Spleen (tissue), 11 donors: ENCODE measurements at regions not wholly inside any gene's neighbourhood (a gene's known extent, or its start where the extent isn't known, plus 50 kb on each side); places are given as distances from the start of the nearest gene placed in this dataset.

ENCODE experiments used
- DNase-seq: peaks from one replicate; pipeline ENCODE4 v3.0.0-alpha.2; 2020
- H3K27ac ChIP-seq, 8 donors: fragments of 200-600 bp; sonication (generic) in 7 of 8; 1 replicate in 4 of 8; 2 replicates in 4 of 8; pipeline versions ENCODE4 v1.5.0 to v1.8.0; 2016 to 2021; ENCODE audit warnings: inconsistent platforms in 4 of 8, mild to moderate bottlenecking in 4 of 8, moderate library complexity in 1 of 8
- H3K27me3 ChIP-seq, 7 donors: fragments of 200-600 bp; sonication (generic) in 6 of 7; replicated peaks in 1 of 7; 1 replicate in 4 of 7; 2 replicates in 3 of 7; pipeline versions ENCODE4 v1.5.0 to v1.8.0; 2016 to 2021; ENCODE audit warnings: inconsistent platforms in 3 of 7, mild to moderate bottlenecking in 1 of 7
- H3K36me3 ChIP-seq, 6 donors: fragments of 200-600 bp; sonication (generic) in 5 of 6; 1 replicate in 4 of 6; 2 replicates in 2 of 6; pipeline versions ENCODE4 v1.5.0 to v1.8.0; 2016 to 2021; ENCODE audit warnings: inconsistent platforms in 2 of 6
- H3K4me1 ChIP-seq, 6 donors: fragments of 200-600 bp; sonication (generic) in 5 of 6; 1 replicate in 3 of 6; 2 replicates in 3 of 6; pipeline versions ENCODE4 v1.5.0 to v1.8.0; 2016 to 2021; ENCODE audit warnings: inconsistent platforms in 3 of 6
- H3K4me3 ChIP-seq, 8 donors: fragments of 200-600 bp; sonication (generic) in 7 of 8; 1 replicate in 4 of 8; 2 replicates in 4 of 8; pipeline versions ENCODE4 v1.5.0 to v1.8.0; 2016 to 2021; ENCODE audit warnings: inconsistent platforms in 4 of 8, mild to moderate bottlenecking in 4 of 8, moderate library complexity in 2 of 8
- H3K9me3 ChIP-seq, 8 donors: fragments of 200-600 bp; sonication (generic) in 7 of 8; 1 replicate in 4 of 8; 2 replicates in 4 of 8; pipeline versions ENCODE4 v1.5.0 to v1.8.0; 2016 to 2021; ENCODE audit warnings: inconsistent platforms in 4 of 8
- POLR2A ChIP-seq, 3 donors: fragments of 450-650 bp; IDR thresholded peaks; one replicate each; pipeline ENCODE4 v1.5.1; 2017; ENCODE audit warnings: antibody characterized with exemption in 3 of 3, mild to moderate bottlenecking in 1 of 3
- POLR2AphosphoS5 ChIP-seq, 3 donors: sonication (generic); formaldehyde crosslinking; IDR thresholded peaks; one replicate each; pipeline ENCODE4 v1.5.1; 2017; ENCODE audit warnings: antibody characterized with exemption in 3 of 3
- WGBS, 5 donors: extraction: QIAGEN DNeasy Blood & Tissue Kit in 3 of 5; methylation state at CpG; one replicate each; pipeline versions ENCODE4 v1.1.5 to v1.1.7; 2013 to 2018; 5-methylcytosine and 5-hydroxymethylcytosine counted together
- intact Hi-C: fragments of 100-400 bp; cut with DNase I; formaldehyde crosslinking; loops from one replicate; pipeline ENCODE4 v1.15.0; 2023; ENCODE audit warnings: low total_unique reads
- TF ChIP-seq, protein P1 (sequence below), 11 experiments: fragments of 200-600 bp in 7 of 11; fragments of 450-650 bp in 4 of 11; sonication (generic) in 4 of 11; IDR thresholded peaks in 8 of 11; conservative IDR thresholded peaks in 3 of 11; 1 replicate in 7 of 11; 2 replicates in 4 of 11; pipeline versions ENCODE4 v1.4.0 to v1.8.0; 2016 to 2021; ENCODE audit warnings: antibody characterized with exemption in 11 of 11, inconsistent platforms in 4 of 11, mild to moderate bottlenecking in 1 of 11
- donor health status: healthy with polysubstance abuse.
- donor health status: DM: no; HTN: no; CAD: no; lungs with moderate emphysema.
- donor health status: DM: no; HTN: no; CAD: no.
- donor health status: Bipolar disorder and iron deficiency.
- donor health status: healthy.
- donor health status: DM: no; HTN: no; CAD: no.
- donor health status: DM: yes; HTN: yes; CAD: no.

DNA sequence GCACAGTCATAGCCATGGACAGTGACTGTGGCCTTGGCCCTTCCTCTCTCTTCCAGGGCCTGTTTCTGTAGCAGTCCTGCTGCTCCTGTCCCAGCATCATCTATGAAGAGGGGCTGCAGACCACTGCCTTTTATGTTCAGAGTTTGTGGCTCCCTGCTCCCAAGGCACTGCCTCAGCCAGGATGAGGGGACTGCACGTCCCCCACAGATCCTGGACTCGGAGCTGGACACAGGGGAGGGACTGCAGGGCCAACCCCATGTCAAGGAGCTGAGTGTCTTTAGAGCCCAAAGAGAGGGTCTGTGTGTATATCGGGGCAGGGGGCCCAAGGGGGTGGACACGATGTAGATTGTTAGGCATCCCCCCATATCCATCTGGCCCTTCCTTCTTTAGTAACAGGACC is 60.6 kb upstream of the DIO3 start:
- WGBS, 5 donors, result 72 to 85% (median 76%) methylated on average over 4 of the region's 4 CpGs
- H3K27ac ChIP-seq, result no peak overlapping the region
- intact Hi-C loops, result no loop called here
- peak; percentile 39 for DNase-seq
- no peaks in the 10 kb centered on the region for H3K36me3 ChIP-seq
- no peak overlapping the region for H3K4me3 ChIP-seq
- TF ChIP-seq POLR2A (IDR thresholded peaks at IDR 0.05), result no peak
- TF ChIP-seq, protein P1, sequence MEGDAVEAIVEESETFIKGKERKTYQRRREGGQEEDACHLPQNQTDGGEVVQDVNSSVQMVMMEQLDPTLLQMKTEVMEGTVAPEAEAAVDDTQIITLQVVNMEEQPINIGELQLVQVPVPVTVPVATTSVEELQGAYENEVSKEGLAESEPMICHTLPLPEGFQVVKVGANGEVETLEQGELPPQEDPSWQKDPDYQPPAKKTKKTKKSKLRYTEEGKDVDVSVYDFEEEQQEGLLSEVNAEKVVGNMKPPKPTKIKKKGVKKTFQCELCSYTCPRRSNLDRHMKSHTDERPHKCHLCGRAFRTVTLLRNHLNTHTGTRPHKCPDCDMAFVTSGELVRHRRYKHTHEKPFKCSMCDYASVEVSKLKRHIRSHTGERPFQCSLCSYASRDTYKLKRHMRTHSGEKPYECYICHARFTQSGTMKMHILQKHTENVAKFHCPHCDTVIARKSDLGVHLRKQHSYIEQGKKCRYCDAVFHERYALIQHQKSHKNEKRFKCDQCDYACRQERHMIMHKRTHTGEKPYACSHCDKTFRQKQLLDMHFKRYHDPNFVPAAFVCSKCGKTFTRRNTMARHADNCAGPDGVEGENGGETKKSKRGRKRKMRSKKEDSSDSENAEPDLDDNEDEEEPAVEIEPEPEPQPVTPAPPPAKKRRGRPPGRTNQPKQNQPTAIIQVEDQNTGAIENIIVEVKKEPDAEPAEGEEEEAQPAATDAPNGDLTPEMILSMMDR (IDR thresholded peaks at IDR 0.05 in 8 of 11, conservative IDR thresholded peaks at IDR 0.05 in 3 of 11), result no peak
- TF ChIP-seq POLR2AphosphoS5 (IDR thresholded peaks at IDR 0.05), result no peak
- no peaks in the 10 kb centered on the region for H3K4me1 ChIP-seq
- peaks cover 0 to 14% (median 3%) of the 10 kb centered on the region in 8 donors for H3K9me3 ChIP-seq
- H3K27me3 ChIP-seq, result peaks cover 0 to 47% (median 0%) of the 10 kb centered on the region in 7 donors

DNA sequence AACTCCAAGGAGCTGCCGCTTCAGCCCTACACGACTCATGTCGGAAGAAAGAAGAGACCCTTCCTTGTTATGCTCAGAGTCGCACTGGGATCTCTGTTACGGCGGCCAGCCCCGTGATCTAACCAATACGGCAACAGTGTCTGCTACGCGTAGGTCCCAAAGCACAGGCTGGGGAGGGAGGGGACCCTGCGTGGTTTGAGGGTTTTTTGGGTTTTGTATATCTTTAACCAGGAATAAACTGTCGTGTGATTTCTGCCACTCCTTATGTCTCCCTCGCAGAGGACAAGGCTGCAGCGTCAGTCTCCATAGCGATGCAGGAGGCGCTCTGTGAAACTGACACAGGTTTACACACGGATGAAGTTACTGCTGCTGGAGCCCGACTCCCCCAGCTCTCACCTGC is 60.0 kb upstream of the DIO3 start:
- no peaks in the 10 kb centered on the region for H3K36me3 ChIP-seq
- no peak overlapping the region for H3K4me3 ChIP-seq
- intact Hi-C loops, result no loop called here
- H3K27me3 ChIP-seq, result peaks cover 0 to 43% (median 0%) of the 10 kb centered on the region in 7 donors
- no peaks in the 10 kb centered on the region for H3K4me1 ChIP-seq
- H3K27ac ChIP-seq, result no peak overlapping the region
- WGBS, 5 donors, result 68 to 77% (median 73%) methylated on average over 15 to 18 of the region's 18 CpGs
- H3K9me3 ChIP-seq, result peaks cover 0 to 14% (median 3%) of the 10 kb centered on the region in 8 donors
- TF ChIP-seq, protein P1 (IDR thresholded peaks at IDR 0.05 in 8 of 11, conservative IDR thresholded peaks at IDR 0.05 in 3 of 11), result no peak
- no peak for TF ChIP-seq POLR2A (IDR thresholded peaks at IDR 0.05)
- TF ChIP-seq POLR2AphosphoS5 (IDR thresholded peaks at IDR 0.05), result no peak
- DNase-seq, result peak; percentile 23

DNA sequence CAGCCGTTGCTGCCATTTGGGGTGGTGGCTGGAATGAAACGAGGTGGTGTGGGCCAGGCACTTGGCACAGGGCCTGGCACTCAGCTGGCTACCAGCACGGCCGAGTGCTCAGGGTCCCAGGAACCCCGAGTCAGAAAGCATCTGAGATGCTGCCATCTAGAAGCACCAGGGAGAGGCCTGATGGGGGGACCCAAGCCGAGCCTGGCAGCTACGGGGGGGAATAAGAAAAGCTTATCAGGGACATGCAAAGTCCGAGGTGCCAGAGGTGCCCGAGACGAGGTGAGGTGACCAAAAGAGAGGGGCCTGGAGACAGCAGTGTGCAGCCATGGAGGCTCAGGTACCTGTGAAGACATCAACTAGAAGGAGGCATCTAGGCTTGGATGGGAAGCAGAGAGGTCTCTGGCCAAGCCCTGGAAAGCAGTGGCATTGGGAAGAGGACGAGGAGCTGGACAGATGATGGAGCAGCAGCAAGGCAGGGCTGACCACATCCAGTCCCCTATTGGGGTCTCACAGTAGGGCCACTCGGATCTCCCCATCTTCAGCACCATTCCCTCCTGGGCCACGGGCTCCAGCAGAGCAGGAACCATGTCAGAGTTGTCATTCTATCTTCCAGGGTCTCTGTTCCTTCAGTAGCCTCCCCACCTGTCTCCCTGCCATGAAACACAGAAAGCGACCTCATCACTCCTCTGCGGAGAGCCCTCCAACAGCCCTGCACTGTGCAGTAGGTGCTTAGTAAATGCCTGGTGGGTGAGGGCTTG is 59.3 kb upstream of the DIO3 start:
- intact Hi-C loops, result no loop called here
- no peak overlapping the region for H3K27ac ChIP-seq
- H3K9me3 ChIP-seq, result peaks cover 0 to 14% (median 3%) of the 10 kb centered on the region in 8 donors
- no peaks in the 10 kb centered on the region for H3K36me3 ChIP-seq
- TF ChIP-seq POLR2A (IDR thresholded peaks at IDR 0.05), result no peak
- TF ChIP-seq, protein P1 (IDR thresholded peaks at IDR 0.05 in 8 of 11, conservative IDR thresholded peaks at IDR 0.05 in 3 of 11), result no peak
- H3K4me3 ChIP-seq, result no peak overlapping the region
- H3K27me3 ChIP-seq, result peaks cover 0 to 36% (median 0%) of the 10 kb centered on the region in 7 donors
- 68 to 80% (median 74%) methylated on average over 15 of the region's 15 CpGs for WGBS, 5 donors
- DNase-seq, result peak; percentile 56
- H3K4me1 ChIP-seq, result no peaks in the 10 kb centered on the region

DNA sequence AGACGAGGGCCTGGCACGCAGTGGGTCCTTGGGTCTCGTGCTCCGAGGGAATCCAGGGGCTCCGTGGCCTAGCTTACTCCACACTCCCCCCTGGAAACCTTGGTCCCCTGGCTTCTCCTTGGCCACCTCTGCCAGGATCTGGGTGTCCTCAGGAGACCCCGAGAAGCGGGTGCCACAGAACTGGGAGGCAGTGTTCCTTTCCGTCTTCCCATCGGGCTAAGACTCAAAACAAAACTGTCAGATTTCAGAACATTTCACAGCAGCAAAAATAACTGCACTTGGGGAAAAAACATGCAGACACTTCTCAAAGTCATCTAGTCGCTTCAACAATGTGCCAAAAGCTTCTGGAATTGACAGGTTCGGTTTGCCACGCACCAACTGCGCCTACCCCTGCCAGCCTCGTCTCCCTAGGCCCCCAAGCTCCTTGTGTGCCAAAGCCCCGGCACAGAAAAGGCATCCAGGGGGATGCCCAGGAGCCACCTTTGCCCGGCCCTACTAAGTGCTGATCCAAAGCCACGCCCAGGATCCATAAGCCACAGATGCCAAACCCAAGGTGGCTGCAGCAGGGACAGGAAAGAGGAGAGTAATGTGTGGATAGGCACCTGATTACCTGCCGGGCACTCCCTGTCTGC is 58.4 kb upstream of the DIO3 start:
- WGBS, 5 donors, result 88 to 96% (median 91%) methylated on average over 18 of the region's 18 CpGs
- no peak for TF ChIP-seq POLR2A (IDR thresholded peaks at IDR 0.05)
- TF ChIP-seq, protein P1 (IDR thresholded peaks at IDR 0.05 in 8 of 11, conservative IDR thresholded peaks at IDR 0.05 in 3 of 11), result no peak
- no peak for TF ChIP-seq POLR2AphosphoS5 (IDR thresholded peaks at IDR 0.05)
- Histone ChIP-seq H3K4me3 (no peak overlapping the region), H3K27me3 (peaks cover 0 to 28% (median 0%) of the 10 kb centered on the region in 7 donors), H3K36me3 (no peaks in the 10 kb centered on the region), H3K4me1 (no peaks in the 10 kb centered on the region), H3K27ac (no peak overlapping the region), H3K9me3 (peaks cover 0 to 14% (median 3%) of the 10 kb centered on the region in 8 donors)
- peak; percentile 60 for DNase-seq
- intact Hi-C loops, result no loop called here
